ENCODE measurements at regions not wholly inside any gene's neighbourhood (a gene's known extent, or its start where the extent isn't known, plus 50 kb on each side); places are given as distances from the start of the nearest gene placed in this dataset.

GRCh38 chr22:44591146-44591790 lies 93.2 kb upstream of the RTL6 start:
- TF ChIP-seq CTCF (IDR thresholded peaks at IDR 0.05) (no peak), POLR2AphosphoS5 (IDR thresholded peaks at IDR 0.05; ENCODE audit: insufficient read depth in 1 of 2, low read depth in 1 of 2) (no peak)
